Rectal smooth muscle tissue (tissue), 1 donor: ENCODE measurements at regions not wholly inside any gene's neighbourhood (a gene's known extent, or its start where the extent isn't known, plus 50 kb on each side); places are given as distances from the start of the nearest gene placed in this dataset.

Source experiments
- H3K27ac ChIP-seq: one replicate; pipeline ENCODE4 v1.7.0; 2013; ENCODE audit warnings: low read depth, low read length, inconsistent platforms
- H3K27me3 ChIP-seq: one replicate; pipeline ENCODE4 v1.7.0; 2013; ENCODE audit warnings: low read length; ENCODE audit not compliant: control insufficient read depth, insufficient read depth
- H3K36me3 ChIP-seq: one replicate; pipeline ENCODE4 v1.7.0; 2013; ENCODE audit warnings: low read length; ENCODE audit not compliant: control insufficient read depth, insufficient read depth
- H3K4me1 ChIP-seq: one replicate; pipeline ENCODE4 v1.7.0; 2013; ENCODE audit warnings: low read length; ENCODE audit not compliant: control insufficient read depth, insufficient read depth
- H3K4me3 ChIP-seq: one replicate; pipeline ENCODE4 v1.7.0; 2013; ENCODE audit warnings: low read length
- H3K9ac ChIP-seq: one replicate; pipeline ENCODE4 v1.7.0; 2013; ENCODE audit warnings: low read length

DNA sequence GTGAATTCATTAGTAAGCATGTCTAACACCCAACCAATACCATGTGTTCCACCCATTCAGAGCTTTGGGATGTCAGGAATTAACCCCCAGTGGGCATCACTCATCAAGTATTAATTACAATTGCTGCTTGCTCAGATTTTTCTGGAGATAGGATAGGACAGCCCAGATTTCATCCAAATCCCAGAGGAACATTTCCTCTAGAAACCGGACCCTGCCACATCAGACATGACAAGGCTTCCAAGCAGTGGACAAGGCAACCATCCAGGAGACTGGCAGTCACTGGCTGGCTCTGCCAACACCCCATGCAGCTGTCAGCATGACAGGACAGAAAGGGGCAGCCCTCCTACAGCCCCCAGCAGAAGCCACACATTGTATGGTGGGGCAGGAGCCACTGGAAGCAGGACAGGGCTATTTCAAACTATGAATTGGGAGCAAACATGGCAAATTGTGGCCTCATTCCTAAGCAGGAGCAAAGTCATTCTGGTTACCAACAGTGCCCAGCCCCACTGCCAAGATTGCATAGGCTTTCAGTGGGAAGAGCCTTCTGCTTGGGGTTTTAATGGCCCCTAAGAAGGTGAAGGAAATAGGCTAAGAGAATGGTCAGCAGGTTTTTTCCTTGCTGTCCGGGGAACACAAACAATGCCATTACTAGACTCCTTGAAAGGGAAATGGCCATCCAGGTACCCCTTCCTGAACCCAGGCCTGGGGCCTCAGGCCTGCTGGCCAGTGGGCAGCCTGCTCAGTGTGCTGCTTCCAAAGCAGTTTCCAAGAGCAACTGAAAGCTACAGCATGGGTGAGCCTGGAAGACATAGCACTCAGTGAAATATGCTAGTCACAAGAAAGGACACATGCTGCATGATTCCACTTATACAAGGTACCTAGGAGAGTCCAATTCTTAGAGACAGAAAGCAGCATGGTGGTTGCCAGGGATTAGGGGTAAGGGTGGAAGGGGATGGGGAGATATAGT is 294.7 kb upstream of the SLC30A5 start:
- Histone ChIP-seq H3K36me3 (no peaks in the 10 kb centered on the region), H3K27ac (no peak overlapping the region), H3K4me1 (no peaks in the 10 kb centered on the region), H3K27me3 (no peaks in the 10 kb centered on the region), H3K4me3 (no peak overlapping the region), H3K9ac (no peak overlapping the region)

DNA sequence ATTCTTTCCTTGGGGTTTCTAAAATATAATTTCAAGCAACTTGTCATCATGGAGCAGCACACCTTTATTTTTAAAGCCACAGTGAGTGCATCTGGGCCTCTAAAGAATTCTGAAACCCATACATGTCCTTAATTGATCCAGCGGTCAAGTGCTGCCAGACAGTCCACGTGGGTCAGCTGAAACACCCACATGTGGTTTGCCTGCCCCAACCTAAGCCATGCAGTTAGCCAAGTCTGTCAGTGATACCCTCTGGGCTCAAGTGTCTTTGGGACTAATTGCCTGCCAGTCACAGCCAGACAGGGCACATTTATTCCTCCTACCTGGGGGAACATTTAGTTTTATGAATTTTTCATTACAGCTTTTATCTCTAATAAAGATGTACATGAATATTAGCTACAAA is 291.4 kb upstream of the SLC30A5 start:
- H3K4me3 ChIP-seq = no peak overlapping the region
- no peaks in the 10 kb centered on the region for H3K27me3 ChIP-seq
- H3K4me1 ChIP-seq = no peaks in the 10 kb centered on the region
- no peak overlapping the region for H3K9ac ChIP-seq
- H3K27ac ChIP-seq = no peak overlapping the region
- no peaks in the 10 kb centered on the region for H3K36me3 ChIP-seq

DNA sequence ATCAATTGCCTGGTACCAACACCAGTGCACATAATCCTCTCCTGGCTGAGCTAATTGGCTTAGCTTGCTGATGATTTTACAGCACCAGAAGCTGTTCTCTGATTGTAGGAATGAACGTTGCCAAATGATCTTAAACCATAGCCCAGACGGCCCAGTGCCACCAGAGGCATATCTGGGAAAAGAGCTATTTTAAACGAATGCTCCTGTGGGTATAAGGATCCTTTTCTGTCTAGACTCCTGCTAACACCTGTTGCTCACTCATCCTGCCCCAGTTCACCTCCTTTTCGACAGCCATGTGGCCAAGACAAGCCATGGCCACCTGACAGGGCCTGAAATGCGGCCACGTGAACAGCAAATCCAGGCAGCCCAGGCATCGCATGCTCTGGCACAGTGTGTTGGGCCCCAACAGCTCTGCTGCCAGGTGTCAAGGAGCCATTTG is 289.9 kb upstream of the SLC30A5 start:
- Histone ChIP-seq H3K36me3 (no peaks in the 10 kb centered on the region), H3K27me3 (no peaks in the 10 kb centered on the region), H3K4me1 (no peaks in the 10 kb centered on the region), H3K27ac (no peak overlapping the region), H3K4me3 (no peak overlapping the region), H3K9ac (no peak overlapping the region)

DNA sequence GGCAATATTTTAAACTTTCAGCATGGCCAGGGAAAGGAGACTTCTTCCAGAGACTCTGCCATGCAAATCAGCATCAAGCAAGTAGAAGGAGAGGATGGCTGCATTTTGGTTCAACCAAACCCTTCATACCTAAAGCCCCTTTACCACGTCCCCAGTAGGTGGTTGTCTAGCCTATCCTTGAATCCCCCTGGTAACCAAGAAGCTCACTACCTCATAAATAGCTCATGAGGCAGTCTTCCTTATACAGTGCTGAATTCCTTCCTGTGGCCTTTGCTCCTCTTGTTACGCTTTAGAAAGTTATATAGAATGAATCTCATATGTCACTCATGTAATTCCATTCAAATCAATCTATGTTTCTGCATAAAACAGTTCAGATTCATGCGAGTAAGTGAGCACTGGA is 289.5 kb upstream of the SLC30A5 start:
- Histone ChIP-seq H3K36me3 (no peaks in the 10 kb centered on the region), H3K4me3 (no peak overlapping the region), H3K4me1 (no peaks in the 10 kb centered on the region), H3K9ac (no peak overlapping the region), H3K27me3 (no peaks in the 10 kb centered on the region), H3K27ac (no peak overlapping the region)

DNA sequence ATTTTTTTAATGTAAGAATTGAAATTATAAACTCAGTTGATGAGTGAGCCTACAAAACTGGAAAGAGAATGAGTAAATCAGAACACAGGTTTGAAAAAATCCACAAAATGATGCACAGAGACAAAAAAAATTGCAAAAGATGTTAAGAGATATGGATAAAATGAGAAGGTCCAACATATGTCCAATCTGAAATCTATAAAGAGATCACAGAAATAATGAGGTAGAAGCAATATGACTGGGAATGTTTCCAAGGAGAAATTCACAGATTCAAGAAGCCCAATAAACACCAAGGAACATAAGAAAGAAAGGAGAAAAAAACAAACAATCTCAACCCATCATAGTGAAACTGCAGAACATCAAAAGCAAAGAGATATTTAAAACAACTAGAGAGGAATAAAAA is 288.4 kb upstream of the SLC30A5 start:
- no peak overlapping the region for H3K27ac ChIP-seq
- no peaks in the 10 kb centered on the region for H3K27me3 ChIP-seq
- H3K36me3 ChIP-seq = no peaks in the 10 kb centered on the region
- H3K4me3 ChIP-seq = no peak overlapping the region
- H3K9ac ChIP-seq = no peak overlapping the region
- H3K4me1 ChIP-seq = no peaks in the 10 kb centered on the region

DNA sequence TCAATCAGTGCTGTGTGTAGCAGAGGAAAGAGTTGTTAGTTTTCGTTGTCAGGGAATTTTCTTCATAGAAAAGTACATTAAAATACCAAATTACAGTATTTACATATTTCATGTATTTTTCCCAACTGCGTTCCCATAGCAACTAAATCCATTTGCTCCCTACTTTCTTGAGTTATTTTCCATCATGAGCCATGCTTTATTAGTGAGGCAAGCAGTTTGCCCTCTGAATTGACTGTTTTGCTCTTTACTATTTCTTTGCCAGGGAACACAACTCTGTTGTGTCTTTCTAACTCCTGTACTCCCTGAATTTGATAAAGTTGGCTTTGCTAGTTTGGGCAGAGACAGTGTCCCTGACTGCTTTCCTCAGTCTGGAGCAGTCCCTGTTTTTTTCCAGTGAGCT is 276.2 kb upstream of the SLC30A5 start:
- no peak overlapping the region for H3K27ac ChIP-seq
- H3K9ac ChIP-seq = no peak overlapping the region
- H3K4me1 ChIP-seq = no peaks in the 10 kb centered on the region
- no peaks in the 10 kb centered on the region for H3K36me3 ChIP-seq
- H3K4me3 ChIP-seq = no peak overlapping the region
- no peaks in the 10 kb centered on the region for H3K27me3 ChIP-seq

DNA sequence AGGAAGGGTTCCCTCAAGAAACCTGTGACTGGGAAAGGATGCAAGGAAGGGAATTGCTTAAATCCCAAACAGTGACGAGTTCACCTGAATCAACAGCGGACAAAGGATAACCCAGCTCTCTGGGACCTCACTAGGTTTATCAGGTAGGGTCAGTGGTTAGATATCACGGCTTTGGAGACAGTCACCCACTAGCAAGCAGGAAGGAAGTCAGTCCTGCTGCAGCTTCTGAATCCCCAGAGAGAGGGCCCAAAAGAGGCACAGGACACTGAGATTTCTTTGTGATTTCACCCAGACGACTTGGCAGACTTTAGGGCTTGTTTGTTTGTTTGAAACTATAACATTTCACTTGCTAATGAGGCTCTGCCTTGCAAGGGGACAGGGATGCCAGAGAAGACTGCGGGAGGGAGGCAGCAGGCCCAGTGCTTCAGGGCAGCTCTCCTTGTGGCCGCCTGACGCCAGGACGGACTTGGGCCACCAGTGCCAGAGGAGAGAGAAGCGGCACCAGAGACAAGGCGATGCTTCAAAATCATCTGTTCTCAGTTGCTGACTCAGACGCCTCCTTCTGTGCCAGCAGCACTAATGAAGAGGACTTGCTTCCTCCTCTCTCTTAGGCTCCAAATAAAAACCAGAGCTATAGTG is 275.6 kb upstream of the SLC30A5 start:
- H3K27me3 ChIP-seq = no peaks in the 10 kb centered on the region
- H3K36me3 ChIP-seq = no peaks in the 10 kb centered on the region
- no peaks in the 10 kb centered on the region for H3K4me1 ChIP-seq
- no peak overlapping the region for H3K27ac ChIP-seq
- H3K9ac ChIP-seq = no peak overlapping the region
- no peak overlapping the region for H3K4me3 ChIP-seq

DNA sequence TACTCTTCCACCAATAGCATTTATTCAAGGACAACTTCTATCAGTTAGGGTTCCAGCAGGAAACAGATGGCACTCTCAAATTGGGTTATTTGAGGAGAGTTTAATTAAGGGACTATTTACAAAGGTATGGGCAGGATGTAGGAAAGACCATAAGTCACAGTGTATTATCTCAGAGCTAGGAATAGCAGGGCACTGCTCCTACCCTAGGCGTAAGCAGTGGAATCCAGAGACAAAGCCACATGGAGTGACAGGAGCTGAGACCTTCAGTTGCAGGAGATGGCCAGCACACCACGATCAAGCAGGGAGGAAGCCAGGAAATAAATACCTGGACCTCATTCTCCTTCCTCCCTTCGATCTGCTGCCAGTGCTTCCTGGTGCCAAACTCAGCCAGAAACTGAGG is 274.9 kb upstream of the SLC30A5 start:
- no peak overlapping the region for H3K9ac ChIP-seq

DNA sequence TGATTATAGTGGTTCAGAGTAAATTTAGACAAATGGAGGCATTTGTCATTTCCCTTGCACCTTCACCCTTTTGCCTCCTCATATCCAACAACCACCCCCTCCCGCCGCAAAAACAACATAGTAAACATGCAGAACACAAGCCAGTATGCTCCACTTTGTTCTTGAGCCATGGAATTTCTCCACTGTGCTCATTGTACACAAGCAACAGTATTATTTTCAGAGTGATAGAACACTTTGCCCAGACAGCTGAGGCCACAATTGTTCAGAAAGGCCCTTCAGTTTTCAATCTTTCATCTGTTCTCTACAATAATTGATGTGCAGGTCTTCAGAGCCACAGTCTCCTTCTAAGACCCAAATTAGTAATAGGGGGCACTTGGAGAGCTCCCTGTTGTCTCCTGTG is 272.8 kb upstream of the SLC30A5 start:
- no peak overlapping the region for H3K27ac ChIP-seq
- H3K4me3 ChIP-seq = no peak overlapping the region
- no peak overlapping the region for H3K9ac ChIP-seq
- H3K4me1 ChIP-seq = no peaks in the 10 kb centered on the region
- H3K36me3 ChIP-seq = no peaks in the 10 kb centered on the region
- H3K27me3 ChIP-seq = no peaks in the 10 kb centered on the region

More for the DNA sequence above, 274.9 kb upstream of the SLC30A5 start:
- H3K27ac ChIP-seq = no peak overlapping the region
- H3K4me1 ChIP-seq = no peaks in the 10 kb centered on the region
- H3K4me3 ChIP-seq = no peak overlapping the region
- no peaks in the 10 kb centered on the region for H3K27me3 ChIP-seq
- H3K36me3 ChIP-seq = no peaks in the 10 kb centered on the region

DNA sequence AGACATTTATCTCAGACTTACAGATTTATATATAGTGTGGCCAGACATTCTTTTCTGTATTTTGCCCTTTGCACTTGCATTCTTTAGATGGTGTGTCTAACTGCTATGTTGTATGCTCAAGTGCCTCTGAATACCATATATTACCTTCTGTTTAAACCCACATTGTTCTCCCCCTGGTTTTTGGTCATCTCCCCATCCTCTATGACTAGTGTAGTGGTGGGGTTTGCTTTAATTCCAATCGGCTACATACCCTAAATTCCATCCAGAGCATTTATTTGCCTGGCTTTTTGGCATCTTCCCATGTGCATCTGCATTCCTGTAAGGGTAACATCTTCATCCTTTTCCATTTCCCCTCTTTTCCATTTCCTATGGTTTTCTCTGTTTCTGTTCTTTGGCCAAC is 271.0 kb upstream of the SLC30A5 start:
- Histone ChIP-seq H3K4me3 (no peak overlapping the region), H3K27me3 (no peaks in the 10 kb centered on the region), H3K27ac (no peak overlapping the region), H3K36me3 (no peaks in the 10 kb centered on the region), H3K4me1 (no peaks in the 10 kb centered on the region), H3K9ac (no peak overlapping the region)

DNA sequence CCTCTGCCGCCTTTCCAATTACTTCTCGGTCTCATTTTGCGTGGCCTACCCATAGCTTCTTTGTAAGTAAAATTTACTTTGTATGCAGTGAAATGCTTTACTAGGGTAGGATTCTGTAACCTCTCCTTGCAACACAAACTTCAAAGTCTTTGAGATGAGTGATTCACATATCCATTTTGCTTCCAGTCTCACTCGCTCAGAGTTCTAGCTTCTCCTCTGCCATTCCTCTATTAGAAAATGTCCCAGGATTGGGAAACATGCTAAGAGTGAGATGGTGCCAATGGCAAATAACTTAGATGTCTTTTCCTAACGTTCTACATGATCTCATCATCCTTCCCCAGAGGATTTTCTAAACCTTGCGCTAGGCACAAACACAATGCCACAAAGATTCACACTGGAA is 270.5 kb upstream of the SLC30A5 start:
- H3K27me3 ChIP-seq = no peaks in the 10 kb centered on the region
- no peak overlapping the region for H3K4me3 ChIP-seq
- H3K9ac ChIP-seq = no peak overlapping the region
- no peaks in the 10 kb centered on the region for H3K36me3 ChIP-seq
- no peak overlapping the region for H3K27ac ChIP-seq
- H3K4me1 ChIP-seq = no peaks in the 10 kb centered on the region

DNA sequence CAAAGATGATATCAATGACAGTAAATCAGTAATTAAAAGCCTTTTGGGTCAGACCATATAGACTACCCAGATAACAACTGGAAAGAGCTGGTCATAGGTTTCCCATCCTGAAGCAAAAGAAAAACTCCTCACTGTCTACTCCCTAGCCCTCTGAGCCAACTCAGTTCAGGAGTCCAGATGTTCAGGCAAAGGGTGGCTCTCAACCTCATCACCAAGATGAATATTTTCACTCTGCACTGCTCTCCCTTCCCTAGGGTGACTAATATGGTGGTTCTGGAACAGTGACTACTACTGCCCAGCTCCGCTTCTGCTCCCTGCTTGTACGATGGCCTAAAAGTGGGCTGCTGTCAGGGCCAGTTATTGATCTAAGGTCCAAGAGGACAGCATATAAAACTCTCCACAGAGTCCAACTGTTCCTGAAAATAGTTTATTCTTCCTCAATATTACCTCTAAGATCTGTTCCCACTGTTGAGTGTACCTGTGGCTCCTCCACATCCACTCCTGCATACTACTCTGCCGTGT is 263.4 kb upstream of the SLC30A5 start:
- no peaks in the 10 kb centered on the region for H3K4me1 ChIP-seq
- no peak overlapping the region for H3K9ac ChIP-seq
- H3K27me3 ChIP-seq = no peaks in the 10 kb centered on the region
- no peak overlapping the region for H3K4me3 ChIP-seq
- H3K27ac ChIP-seq = no peak overlapping the region
- H3K36me3 ChIP-seq = no peaks in the 10 kb centered on the region
